ENCODE measurements at regions not wholly inside any gene's neighbourhood (a gene's known extent, or its start where the extent isn't known, plus 50 kb on each side); places are given as distances from the start of the nearest gene placed in this dataset.

- TF ChIP-seq CTCF (IDR thresholded peaks at IDR 0.05) (no peak), POLR2A (IDR thresholded peaks at IDR 0.05) (no peak)
These were observed 579.6 kb downstream of the NLGN4X start for GRCh38 chrX:5648941-5649568.
